MM.1S (cell line): ENCODE measurements at regions not wholly inside any gene's neighbourhood (a gene's known extent, or its start where the extent isn't known, plus 50 kb on each side); places are given as distances from the start of the nearest gene placed in this dataset.

ENCODE experiments used
- DNase-seq: peaks from one replicate; pipeline ENCODE4 v3.0.0-alpha.2; 2015
- H2AFZ ChIP-seq: fragments of 300-600 bp; sonication (generic); 2 replicates; pipeline ENCODE4 v1.6.0; 2016; ENCODE audit warnings: antibody characterized with exemption, low read length
- H3F3A ChIP-seq: fragments of 300-600 bp; sonication (generic); 2 replicates; pipeline ENCODE4 v1.6.1; 2016; ENCODE audit warnings: mild to moderate bottlenecking, antibody characterized with exemption, low read length, moderate library complexity, mixed read lengths; ENCODE audit not compliant: insufficient read depth
- H3K27ac ChIP-seq: fragments of 300-600 bp; sonication (generic); 2 replicates; pipeline ENCODE4 v1.5.1; 2016; ENCODE audit warnings: mild to moderate bottlenecking, low read length
- H3K27me3 ChIP-seq: fragments of 300-600 bp; sonication (generic); replicated peaks from 2 replicates; pipeline ENCODE4 v1.6.0; 2016; ENCODE audit warnings: low read length; ENCODE audit not compliant: insufficient read depth
- H3K36me3 ChIP-seq: fragments of 300-600 bp; sonication (generic); replicated peaks from 2 replicates; pipeline ENCODE4 v1.6.1; 2016; ENCODE audit warnings: mild to moderate bottlenecking, low read length, mixed read lengths; ENCODE audit not compliant: insufficient read depth
- H3K4me1 ChIP-seq: fragments of 300-600 bp; sonication (generic); 2 replicates; pipeline ENCODE4 v1.6.1; 2016; ENCODE audit warnings: low read length, mixed read lengths
- H3K4me2 ChIP-seq: fragments of 300-600 bp; sonication (generic); 2 replicates; pipeline ENCODE4 v1.6.0; 2016; ENCODE audit warnings: low read depth, low read length
- H3K4me3 ChIP-seq: fragments of 300-600 bp; sonication (generic); 2 replicates; pipeline ENCODE4 v1.5.1; 2016; ENCODE audit warnings: low read length, mixed read lengths
- H3K79me2 ChIP-seq: fragments of 300-600 bp; sonication (generic); 2 replicates; pipeline ENCODE4 v1.6.1; 2016; ENCODE audit warnings: mixed run types, low read length, mixed read lengths
- H3K9ac ChIP-seq: fragments of 300-600 bp; sonication (generic); 2 replicates; pipeline ENCODE4 v1.6.1; 2016; ENCODE audit warnings: low read length, mixed read lengths
- H3K9me2 ChIP-seq: fragments of 300-600 bp; sonication (generic); replicated peaks from 2 replicates; pipeline ENCODE4 v1.6.1; 2016; ENCODE audit warnings: mild to moderate bottlenecking, low read length, mixed read lengths; ENCODE audit not compliant: insufficient read depth
- H3K9me3 ChIP-seq: fragments of 300-600 bp; sonication (generic); replicated peaks from 2 replicates; pipeline ENCODE4 v1.6.1; 2016; ENCODE audit warnings: mild to moderate bottlenecking, low read length, mixed read lengths; ENCODE audit not compliant: insufficient read depth
- H4K20me1 ChIP-seq: fragments of 300-600 bp; sonication (generic); 2 replicates; pipeline ENCODE4 v1.6.1; 2016; ENCODE audit warnings: mild to moderate bottlenecking, low read length, moderate library complexity, mixed read lengths; ENCODE audit not compliant: insufficient read depth
- CTCF ChIP-seq: fragments of 300-600 bp; sonication (generic); IDR thresholded peaks from 2 replicates; pipeline ENCODE4 v1.5.1; 2016; ENCODE audit warnings: antibody characterized with exemption, low read length, mixed read lengths
- EZH2 ChIP-seq: fragments of 300-600 bp; sonication (generic); optimal IDR thresholded peaks from 2 replicates; pipeline ENCODE3; 2017; ENCODE audit warnings: low read depth, mild to moderate bottlenecking, antibody characterized with exemption, low read length, mixed read lengths
- EZH2phosphoT487 ChIP-seq: fragments of 300-600 bp; sonication (generic); IDR thresholded peaks from 2 replicates; pipeline ENCODE4 v1.6.1; 2018; ENCODE audit warnings: antibody characterized with exemption, low read length

DNA sequence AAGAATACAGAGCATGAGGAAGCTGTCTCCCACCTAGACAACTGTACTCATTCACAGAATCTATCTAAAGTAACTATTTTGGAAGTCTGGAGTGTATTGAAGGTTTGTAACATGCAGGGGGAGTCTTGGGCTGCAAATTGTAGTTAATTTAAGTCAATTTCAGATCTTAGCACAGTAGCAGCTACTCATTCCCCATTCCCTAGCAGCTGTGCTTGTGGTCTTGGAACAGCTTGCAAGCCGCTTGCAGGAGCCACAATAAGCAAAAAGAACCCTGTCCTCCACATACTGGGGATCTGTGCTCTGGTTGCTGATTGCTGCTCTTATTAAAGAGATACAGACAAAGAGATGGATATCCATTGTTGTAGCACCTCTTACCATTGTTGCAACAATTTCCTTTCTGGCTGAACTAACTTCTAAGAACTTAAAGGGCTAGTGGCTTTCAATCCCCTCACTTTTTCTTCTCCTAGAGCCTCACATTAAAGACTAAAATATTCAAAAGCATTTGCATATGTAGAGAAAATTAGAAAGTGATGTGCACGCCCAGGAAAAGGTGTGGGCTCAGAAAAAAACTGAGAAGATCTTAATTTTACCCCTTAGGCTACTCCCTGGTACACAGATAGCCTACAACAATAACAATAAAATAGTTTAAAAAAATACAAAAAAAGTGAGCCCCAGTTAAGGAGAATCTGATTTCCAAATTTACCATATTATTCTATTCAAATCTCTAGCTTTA, 1775.1 kb upstream of the PIK3C3 start:
- DNase-seq = no peak
- TF ChIP-seq EZH2phosphoT487 = no peak
- TF ChIP-seq CTCF = no peak
- no peak for TF ChIP-seq EZH2
- Histone ChIP-seq H3K9me2 (no peaks in the 10 kb centered on the region), H3F3A (no peaks in the 10 kb centered on the region), H3K36me3 (no peaks in the 10 kb centered on the region), H3K9ac (no peak overlapping the region), H4K20me1 (no peaks in the 10 kb centered on the region), H3K4me1 (no peaks in the 10 kb centered on the region), H3K79me2 (no peaks in the 10 kb centered on the region), H3K9me3 (no peaks in the 10 kb centered on the region), H3K27me3 (no peaks in the 10 kb centered on the region), H3K4me3 (no peak overlapping the region), H3K4me2 (no peak overlapping the region), H3K27ac (no peak overlapping the region), H2AFZ (no peak overlapping the region)

DNA sequence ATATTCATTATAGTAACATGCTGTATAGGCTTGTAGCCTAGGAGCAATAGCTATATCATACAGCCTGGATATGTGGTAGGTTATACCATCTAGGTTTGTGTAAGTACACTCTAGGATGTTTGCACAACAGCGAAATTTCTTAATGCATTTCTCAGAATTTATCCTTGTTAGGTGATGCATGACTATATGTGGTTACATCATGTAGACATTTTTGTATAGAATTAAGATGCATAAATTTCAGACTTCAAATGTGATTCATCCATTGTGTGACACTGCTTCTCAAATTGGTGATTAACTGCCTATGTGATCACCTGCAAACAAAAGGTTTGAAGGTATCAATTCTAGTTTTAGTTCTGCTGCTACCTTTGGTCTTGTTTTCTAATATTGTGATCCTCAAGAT, 1787.0 kb upstream of the PIK3C3 start:
- Histone ChIP-seq H3K27ac (no peak overlapping the region), H2AFZ (no peak overlapping the region), H3K9me3 (no peaks in the 10 kb centered on the region), H4K20me1 (no peaks in the 10 kb centered on the region), H3K36me3 (no peaks in the 10 kb centered on the region), H3K27me3 (no peaks in the 10 kb centered on the region), H3K9me2 (no peaks in the 10 kb centered on the region), H3K79me2 (no peaks in the 10 kb centered on the region), H3K9ac (no peak overlapping the region), H3F3A (no peaks in the 10 kb centered on the region), H3K4me3 (no peak overlapping the region), H3K4me2 (no peak overlapping the region), H3K4me1 (no peaks in the 10 kb centered on the region)
- TF ChIP-seq CTCF (no peak), EZH2phosphoT487 (no peak), EZH2 (no peak)
- no peak for DNase-seq

DNA sequence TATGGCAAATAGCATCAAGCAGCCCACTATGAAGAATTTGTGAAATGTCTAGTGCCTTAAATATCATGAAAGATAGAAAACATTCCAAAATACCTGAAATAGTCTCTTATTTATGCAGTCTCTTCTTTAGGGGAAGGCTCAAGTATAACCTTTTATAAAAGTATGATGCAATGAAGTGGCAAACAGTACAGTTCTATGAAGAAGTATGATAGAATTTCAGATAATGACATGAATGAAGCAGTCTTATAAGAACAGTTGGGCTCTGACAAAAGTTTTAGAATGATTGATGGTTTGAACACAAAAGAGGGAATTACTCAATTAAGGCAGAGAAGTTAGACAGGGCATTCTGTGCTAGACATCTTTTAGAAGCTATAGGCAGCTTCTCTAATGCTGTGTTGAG, 1791.8 kb upstream of the PIK3C3 start:
- no peaks in the 10 kb centered on the region for H3K79me2 ChIP-seq
- no peaks in the 10 kb centered on the region for H3K9me2 ChIP-seq
- no peaks in the 10 kb centered on the region for H3K4me1 ChIP-seq
- no peak overlapping the region for H2AFZ ChIP-seq
- H3K27ac ChIP-seq = no peak overlapping the region
- DNase-seq = no peak
- H3K4me3 ChIP-seq = no peak overlapping the region
- no peaks in the 10 kb centered on the region for H3K27me3 ChIP-seq
- no peak overlapping the region for H3K4me2 ChIP-seq
- no peak overlapping the region for H3K9ac ChIP-seq
- H4K20me1 ChIP-seq = no peaks in the 10 kb centered on the region
- no peak for TF ChIP-seq EZH2
- no peak for TF ChIP-seq CTCF
- no peak for TF ChIP-seq EZH2phosphoT487
- no peaks in the 10 kb centered on the region for H3K36me3 ChIP-seq
- H3K9me3 ChIP-seq = no peaks in the 10 kb centered on the region
- H3F3A ChIP-seq = no peaks in the 10 kb centered on the region
